ENCODE measurements at regions not wholly inside any gene's neighbourhood (a gene's known extent, or its start where the extent isn't known, plus 50 kb on each side); places are given as distances from the start of the nearest gene placed in this dataset.

DNA sequence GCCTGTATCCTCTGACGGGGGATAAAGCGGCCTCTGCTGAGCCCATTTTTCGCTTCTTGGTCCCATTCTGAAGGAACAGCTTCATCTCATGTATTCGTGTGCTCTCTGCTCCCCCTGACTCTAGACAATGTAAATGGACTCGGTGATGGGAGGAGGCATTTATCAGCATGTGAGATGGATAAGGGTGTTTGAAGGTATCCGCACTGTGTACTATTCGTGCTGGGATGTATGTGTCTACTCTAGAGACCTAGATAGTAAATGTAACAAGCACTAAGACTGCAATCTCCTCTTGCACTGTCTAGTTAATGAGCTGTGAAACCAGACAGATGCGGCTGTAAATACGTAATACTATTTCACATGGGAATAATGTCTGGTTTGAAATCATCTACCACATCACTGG, 134.6 kb upstream of the ARGLU1 start:
- intact Hi-C loops (cut with DNase I): no loop called here
- H3K27ac ChIP-seq: peak overlapping the region in 1 of 3 donors; percentile 32

DNA sequence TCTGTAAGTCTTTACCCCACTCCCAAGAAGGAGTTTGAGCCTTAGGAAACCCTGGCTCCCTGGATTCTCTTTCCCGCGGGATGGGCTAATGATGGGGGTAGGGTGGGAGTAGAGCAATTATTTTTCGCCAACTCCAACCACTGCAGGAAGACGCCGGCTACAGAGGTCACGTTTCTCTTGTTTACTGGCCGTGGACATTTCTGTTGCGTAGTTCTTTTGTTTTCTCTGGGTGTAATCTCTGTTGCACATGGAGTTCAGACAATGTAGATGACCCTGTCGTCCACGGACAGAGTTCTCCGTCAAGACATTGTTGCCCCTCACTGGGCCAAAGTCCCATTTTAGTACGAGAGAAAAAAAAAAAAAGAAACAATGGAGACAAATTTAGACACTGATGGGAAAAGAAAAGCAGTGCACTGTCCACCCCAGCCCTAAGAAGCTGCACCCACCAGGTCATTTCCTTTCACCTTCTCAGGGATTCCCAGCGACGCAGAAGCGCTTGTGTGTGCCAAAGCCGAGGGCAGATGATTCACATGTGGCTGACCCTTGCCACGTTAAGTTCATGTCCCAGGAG, 133.9 kb upstream of the ARGLU1 start:
- WGBS (ENCODE audit: insufficient coverage, low coverage, low lambda C conversion rate, missing lambda C conversion rate): 40% methylated on average over 17 of the region's 17 CpGs
- H3K9me3 ChIP-seq: no peaks in the 10 kb centered on the region
- DNase-seq (peak in 2 of 3 donors; percentile 45 to 49), ATAC-seq (peak; percentile 79 to 88 (median 84))
- H3K4me1 ChIP-seq: no peaks in the 10 kb centered on the region
- TF ChIP-seq, protein P1, sequence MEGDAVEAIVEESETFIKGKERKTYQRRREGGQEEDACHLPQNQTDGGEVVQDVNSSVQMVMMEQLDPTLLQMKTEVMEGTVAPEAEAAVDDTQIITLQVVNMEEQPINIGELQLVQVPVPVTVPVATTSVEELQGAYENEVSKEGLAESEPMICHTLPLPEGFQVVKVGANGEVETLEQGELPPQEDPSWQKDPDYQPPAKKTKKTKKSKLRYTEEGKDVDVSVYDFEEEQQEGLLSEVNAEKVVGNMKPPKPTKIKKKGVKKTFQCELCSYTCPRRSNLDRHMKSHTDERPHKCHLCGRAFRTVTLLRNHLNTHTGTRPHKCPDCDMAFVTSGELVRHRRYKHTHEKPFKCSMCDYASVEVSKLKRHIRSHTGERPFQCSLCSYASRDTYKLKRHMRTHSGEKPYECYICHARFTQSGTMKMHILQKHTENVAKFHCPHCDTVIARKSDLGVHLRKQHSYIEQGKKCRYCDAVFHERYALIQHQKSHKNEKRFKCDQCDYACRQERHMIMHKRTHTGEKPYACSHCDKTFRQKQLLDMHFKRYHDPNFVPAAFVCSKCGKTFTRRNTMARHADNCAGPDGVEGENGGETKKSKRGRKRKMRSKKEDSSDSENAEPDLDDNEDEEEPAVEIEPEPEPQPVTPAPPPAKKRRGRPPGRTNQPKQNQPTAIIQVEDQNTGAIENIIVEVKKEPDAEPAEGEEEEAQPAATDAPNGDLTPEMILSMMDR (IDR thresholded peaks at IDR 0.05): no peak
- TF ChIP-seq POLR2A (IDR thresholded peaks at IDR 0.05): no peak
- H3K4me3 ChIP-seq: no peak overlapping the region
- H3K27me3 ChIP-seq: no peaks in the 10 kb centered on the region
- no peak overlapping the region for H3K27ac ChIP-seq
- intact Hi-C loops (cut with DNase I): no loop called here
- no peaks in the 10 kb centered on the region for H3K36me3 ChIP-seq

More for the DNA sequence above, 134.6 kb upstream of the ARGLU1 start:
- Histone ChIP-seq H3K36me3 (no peaks in the 10 kb centered on the region), H3K27me3 (no peaks in the 10 kb centered on the region), H3K4me1 (no peaks in the 10 kb centered on the region), H3K4me3 (no peak overlapping the region), H3K9me3 (no peaks in the 10 kb centered on the region)
- TF ChIP-seq POLR2A (IDR thresholded peaks at IDR 0.05): no peak
- TF ChIP-seq, protein P1 (IDR thresholded peaks at IDR 0.05): no peak
- ATAC-seq: peak in 1 of 4 donors; percentile 9
- DNase-seq: no peak
- 45% methylated on average over 8 of the region's 9 CpGs for WGBS (ENCODE audit: insufficient coverage, low coverage, low lambda C conversion rate, missing lambda C conversion rate)

DNA sequence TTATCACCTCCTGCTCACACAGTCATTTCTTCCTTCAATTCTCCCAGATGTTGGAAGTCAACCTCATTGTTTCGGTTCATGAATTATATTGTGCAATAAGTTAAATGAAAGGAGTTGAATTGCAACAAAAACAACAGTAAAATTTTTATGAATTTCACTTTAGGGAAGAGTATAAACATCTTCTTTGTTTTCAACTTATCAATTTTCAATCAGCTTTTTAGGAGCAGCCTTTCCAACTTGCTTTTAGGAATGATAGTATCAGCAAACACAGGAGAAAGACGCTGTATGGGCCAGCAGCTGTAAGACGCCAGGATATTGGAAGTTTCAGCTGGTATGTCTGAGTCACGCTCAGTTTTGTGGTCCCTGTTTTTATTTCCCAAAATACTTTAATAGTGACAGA, 132.5 kb upstream of the ARGLU1 start:
- H3K27ac ChIP-seq: no peak overlapping the region
- TF ChIP-seq POLR2A (IDR thresholded peaks at IDR 0.05): no peak
- TF ChIP-seq, protein P1 (IDR thresholded peaks at IDR 0.05): no peak
- intact Hi-C loops (cut with DNase I): no loop called here
- 28% methylated on average over 4 of the region's 4 CpGs for WGBS (ENCODE audit: insufficient coverage, low coverage, low lambda C conversion rate, missing lambda C conversion rate)
- no peak for ATAC-seq
- H3K9me3 ChIP-seq: no peaks in the 10 kb centered on the region
- H3K36me3 ChIP-seq: no peaks in the 10 kb centered on the region
- no peak overlapping the region for H3K4me3 ChIP-seq
- H3K27me3 ChIP-seq: no peaks in the 10 kb centered on the region
- DNase-seq: no peak
- H3K4me1 ChIP-seq: no peaks in the 10 kb centered on the region

DNA sequence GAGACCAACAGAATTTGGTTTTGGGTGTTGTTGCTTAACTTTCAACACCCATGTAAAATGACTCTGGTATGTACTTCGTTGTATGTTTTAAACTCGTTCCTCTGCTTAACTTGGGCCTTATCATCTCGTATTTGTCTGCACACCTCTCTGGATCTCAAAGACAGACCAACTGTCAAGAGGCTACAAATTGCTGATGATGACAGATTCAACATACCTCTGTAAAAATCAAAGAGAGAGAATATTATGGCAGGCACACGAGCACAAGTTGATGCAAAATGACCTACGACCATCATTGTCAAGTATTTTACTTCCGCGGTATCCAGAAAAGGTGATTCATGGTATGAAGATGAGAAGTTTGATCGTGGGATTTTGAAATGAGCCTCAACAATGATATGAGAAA, 132.1 kb upstream of the ARGLU1 start:
- H3K4me1 ChIP-seq: no peaks in the 10 kb centered on the region
- no peak overlapping the region for H3K27ac ChIP-seq
- 59% methylated on average over 8 of the region's 8 CpGs for WGBS (ENCODE audit: insufficient coverage, low coverage, low lambda C conversion rate, missing lambda C conversion rate)
- no peaks in the 10 kb centered on the region for H3K36me3 ChIP-seq
- H3K4me3 ChIP-seq: no peak overlapping the region
- intact Hi-C loops (cut with DNase I): no loop called here
- no peaks in the 10 kb centered on the region for H3K27me3 ChIP-seq
- DNase-seq: no peak
- no peak for ATAC-seq
- H3K9me3 ChIP-seq: no peaks in the 10 kb centered on the region
- no peak for TF ChIP-seq POLR2A (IDR thresholded peaks at IDR 0.05)
- TF ChIP-seq, protein P1 (IDR thresholded peaks at IDR 0.05): no peak

DNA sequence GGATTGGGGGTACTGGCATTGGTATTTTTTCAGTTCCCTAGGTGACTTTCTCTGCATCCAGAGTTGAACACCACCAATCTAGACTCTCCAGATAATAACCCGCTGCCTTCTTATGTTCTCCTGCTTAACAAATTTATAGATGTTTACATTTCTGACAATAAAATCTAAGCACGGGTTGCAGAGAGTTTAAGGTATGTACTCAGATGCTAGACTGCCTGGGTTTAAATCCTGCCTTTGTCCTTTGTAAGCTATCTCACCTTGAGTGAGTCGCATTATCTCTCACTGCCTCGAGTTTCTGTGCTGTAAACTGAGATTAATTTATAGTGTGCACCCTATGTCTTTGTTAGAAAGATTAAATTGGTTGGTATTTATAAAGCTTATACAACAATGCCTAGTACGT, 131.4 kb upstream of the ARGLU1 start:
- Histone ChIP-seq H3K27me3 (no peaks in the 10 kb centered on the region), H3K36me3 (no peaks in the 10 kb centered on the region), H3K27ac (no peak overlapping the region), H3K4me1 (no peaks in the 10 kb centered on the region), H3K4me3 (no peak overlapping the region), H3K9me3 (no peaks in the 10 kb centered on the region)
- TF ChIP-seq, protein P1 (IDR thresholded peaks at IDR 0.05): no peak
- TF ChIP-seq POLR2A (IDR thresholded peaks at IDR 0.05): no peak
- WGBS (ENCODE audit: insufficient coverage, low coverage, low lambda C conversion rate, missing lambda C conversion rate): 61% methylated on average over 5 of the region's 5 CpGs
- intact Hi-C loops (cut with DNase I): no loop called here
- ATAC-seq (no peak), DNase-seq (no peak)
